Stimulated activated CD4-positive, alpha-beta T cell treated with anti-CD3 and anti-CD28 coated beads, Interleukin-2, amount 100 ng/mL, for 48 hours (primary cell): ENCODE measurements at regions not wholly inside any gene's neighbourhood (a gene's known extent, or its start where the extent isn't known, plus 50 kb on each side); places are given as distances from the start of the nearest gene placed in this dataset.

Experiments
- DNase-seq, 2 donors: peaks; one replicate each; pipeline ENCODE4 v3.0.0-alpha.2; 2020

DNA sequence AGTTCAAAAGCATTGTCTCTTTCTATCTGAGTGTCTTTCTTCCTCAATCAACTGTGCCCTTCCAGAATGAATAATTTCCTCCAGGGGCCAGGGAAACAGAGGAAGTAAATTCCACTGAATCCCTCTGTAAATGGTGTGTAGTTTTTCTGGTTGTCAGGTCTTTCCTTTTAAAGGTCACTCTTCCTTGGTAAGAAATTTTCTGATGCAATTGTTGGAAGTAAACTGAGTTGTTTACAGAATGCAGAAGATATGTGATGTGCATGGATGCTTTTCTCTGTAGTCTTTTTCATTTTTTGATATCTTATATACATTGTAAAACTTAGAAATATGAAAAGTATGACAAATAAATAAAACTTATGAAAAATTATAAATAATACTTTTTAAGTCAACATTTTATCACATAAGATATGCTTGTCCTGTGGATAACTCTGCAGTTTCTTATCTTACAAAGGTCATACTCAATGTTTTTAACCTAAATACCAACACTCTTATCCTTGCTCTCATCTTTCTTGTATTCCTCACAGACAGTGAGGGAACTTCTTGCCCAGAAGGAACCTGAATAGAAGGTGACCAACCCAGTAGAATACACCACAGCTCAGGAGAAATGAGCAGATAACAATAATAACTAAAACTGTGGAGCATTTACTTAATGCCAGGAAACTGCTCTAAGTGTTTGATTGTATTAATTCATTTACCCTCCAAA lies 234.5 kb downstream of the METTL4 start:
- no peak for DNase-seq

DNA sequence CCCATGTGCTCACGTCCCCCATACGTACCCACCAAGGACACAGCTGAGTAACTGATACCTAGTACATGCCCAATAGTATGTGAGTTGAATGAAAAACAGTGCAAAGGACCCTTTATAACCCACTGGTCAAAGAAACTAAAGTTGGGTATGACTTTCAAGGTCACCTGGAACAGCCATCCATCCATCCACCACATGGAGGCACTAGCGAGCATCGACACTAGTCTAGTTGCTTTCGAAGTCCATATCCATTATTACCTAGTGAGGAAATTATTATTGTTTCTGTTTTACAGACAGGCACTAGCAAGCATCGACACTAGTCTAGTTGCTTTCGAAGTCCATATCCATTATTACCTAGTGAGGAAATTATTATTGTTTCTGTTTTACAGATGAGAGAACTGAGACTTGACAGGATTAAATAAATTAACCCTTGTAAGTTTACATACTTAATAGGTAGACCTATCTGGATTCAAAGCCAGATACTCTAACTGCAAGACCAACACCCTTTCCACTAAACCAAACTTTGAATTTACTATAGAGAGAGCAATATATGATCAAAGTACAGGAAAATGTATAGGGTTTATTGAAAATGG lies 233.7 kb downstream of the METTL4 start:
- peak; percentile 17 to 56 for DNase-seq

DNA sequence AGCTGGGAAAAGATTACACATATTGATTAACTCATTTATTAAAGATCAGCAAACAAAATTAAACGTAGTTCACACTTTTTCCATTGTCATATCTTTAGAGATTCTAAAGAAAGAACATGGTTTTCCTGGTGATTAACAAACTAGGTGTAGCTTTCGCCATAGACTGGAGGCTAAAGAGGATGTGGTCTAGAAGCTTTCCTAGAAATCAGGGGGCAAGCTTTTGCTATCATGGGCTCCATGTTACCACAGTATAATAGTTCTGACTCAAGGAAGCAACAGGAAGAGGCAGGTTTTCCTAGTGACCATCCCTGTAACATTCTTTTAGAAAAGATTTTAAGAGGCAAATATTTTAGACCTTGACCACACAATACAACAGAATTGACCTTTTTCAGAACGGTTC lies 232.7 kb downstream of the METTL4 start:
- DNase-seq: no peak

DNA sequence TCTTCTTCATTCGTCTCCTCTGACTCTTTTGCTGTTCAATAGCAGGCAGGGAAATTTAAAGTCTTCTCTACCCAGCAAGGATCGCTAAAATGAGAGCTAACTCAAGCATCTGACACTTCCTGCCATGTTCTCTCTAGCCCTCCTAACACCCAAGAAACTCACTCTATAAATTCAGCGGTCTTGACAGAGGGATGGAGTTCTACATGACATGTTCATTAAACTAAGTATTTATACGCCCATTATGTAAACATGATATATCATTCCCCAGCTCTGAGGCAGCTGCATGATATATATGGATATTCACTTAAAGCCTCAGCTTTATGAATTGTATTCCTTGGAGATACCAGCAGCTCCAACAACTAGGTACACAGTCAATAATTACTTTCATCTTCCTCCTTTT lies 231.0 kb downstream of the METTL4 start:
- DNase-seq: no peak

DNA sequence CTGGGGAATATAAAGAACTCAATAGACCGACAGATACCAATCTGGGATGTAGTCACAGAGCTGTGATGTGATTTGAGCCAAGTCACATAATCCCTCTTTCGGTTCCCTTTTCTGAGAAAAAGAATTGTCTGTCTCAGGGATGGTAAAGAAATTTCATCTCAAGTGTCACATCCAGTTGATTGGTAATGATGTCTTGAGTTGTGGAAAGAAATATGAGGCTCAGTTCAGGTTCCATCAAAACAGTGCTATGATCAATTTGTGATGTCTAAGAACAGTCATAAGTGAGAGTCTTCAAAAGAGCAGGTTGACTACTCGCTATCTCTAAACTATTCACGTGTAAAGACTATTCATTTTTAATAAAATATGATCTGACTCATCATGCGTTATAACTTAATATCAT lies 223.3 kb downstream of the METTL4 start:
- no peak for DNase-seq

DNA sequence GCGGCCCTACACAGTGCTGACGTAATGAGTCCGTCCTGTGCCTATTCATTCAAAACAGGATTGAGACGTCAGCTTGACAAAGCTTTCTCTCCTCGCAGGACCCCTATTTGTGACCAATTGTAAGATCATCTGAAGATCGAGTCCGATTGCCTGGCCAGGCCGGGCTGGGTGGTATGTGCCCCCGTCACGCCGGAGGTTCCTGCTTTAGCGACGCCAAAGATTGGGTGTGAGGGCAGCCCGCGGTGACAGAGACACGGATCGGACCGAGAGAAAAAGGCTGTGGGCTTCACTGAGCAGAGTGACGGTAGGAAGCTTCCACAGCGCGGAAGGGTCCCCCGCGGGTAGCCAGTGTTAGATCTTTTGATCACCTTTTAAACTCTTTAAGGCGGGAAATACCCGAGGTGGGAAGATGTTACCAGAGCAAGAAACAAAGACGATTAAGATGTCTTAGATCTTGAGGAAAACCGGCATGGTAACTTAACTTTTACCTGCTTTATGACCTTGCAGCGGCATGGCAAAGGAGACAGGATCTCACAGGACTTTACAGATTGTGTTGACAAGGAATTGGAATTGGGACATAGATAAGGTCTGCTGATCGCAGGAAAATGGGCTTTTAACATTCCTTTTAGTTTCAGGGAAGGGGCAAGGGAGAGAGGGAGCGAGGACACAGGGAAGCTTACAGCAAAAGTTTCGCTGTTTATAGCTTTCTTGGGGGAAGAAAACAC lies 220.0 kb downstream of the METTL4 start:
- no peak for DNase-seq

DNA sequence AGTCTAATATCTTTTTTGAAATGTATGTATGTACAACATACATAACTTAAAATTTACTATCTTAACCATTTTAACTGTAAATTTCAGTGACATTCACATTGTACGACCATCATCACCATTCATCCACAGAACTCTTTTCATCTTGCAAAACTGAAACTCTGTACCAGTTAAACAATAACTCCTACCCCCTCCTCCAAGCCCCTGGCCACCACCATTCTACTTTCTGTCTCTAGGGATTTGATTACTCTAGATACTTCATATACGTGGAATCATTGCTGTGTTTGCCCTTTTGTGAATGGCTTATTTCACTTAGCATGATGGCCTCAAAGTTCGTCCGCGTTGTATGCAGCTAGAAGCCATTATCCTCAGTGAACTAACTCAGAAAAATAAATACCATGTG lies 217.0 kb downstream of the METTL4 start:
- DNase-seq: no peak

DNA sequence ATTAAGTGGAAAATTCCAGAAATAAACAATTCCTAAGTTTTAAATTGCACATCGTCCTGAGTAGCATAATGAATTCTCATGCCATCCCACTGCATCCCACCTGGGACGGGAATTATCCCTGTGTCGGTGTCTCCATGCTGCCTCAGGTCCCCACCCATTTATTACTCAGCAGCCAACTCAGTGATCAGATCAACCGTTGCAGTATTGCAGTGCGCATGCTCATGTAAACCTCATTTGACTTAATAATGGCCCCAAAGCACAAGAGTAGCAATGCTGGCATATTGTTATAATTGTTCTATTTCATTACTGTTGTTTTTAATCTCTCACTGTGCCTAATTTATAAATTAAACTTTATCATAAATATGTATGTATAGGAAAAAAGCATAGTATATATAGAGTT lies 214.4 kb downstream of the METTL4 start:
- no peak for DNase-seq

DNA sequence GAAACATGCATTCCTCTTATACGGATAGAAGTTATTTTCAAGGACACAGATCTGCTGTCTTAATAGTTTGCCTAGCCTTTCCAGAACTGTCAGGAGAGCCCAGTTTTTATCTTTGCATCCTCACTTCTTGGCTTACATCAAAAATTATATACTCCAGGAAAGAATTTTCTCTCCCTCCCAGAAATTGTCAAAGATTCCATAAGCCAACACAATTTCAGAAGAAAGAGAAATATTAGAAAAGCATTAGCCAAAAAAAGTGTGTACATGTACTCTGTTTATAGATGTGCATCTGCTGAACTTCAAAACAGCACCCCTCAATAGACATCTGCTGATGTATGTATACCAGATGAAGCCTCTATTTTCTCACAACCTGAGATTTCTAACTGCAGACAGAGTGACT lies 210.4 kb downstream of the METTL4 start:
- DNase-seq: no peak

DNA sequence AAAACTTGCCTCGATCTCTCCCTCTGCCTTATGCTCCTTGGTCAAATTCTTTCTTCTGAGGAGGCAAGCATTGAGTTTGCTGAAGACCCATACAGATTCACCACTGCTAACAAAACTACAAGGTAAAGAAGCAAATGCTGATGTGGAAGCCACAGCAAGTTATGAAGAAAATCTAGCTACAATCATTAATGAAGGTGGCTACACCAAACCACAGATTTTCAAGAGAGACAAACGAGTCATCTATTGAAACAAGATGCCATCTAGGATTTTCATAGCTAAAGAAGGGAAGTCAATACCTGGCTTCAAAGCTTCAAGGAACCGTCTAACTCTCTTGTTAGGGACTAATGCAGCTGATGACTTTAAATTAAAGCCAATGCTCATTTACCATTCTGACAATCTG lies 203.2 kb downstream of the METTL4 start:
- DNase-seq: no peak

DNA sequence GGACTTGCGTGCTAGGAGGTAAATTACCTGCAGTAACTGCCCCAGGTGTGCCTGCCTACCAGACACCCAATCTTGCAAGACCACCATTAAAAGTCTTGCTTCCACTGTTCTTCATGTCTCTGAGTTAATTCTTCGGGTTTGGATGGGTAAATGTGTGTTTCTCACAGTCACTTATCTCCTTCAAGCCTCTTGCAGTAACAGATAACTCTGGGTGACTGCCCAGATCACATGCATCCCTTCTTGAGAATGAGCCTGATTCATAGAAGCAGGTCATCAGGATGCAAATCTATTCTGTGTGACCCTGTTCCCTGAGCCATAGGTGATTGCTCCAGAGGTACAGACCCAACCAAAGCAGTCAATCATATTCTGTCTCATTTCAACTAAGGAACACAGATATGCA lies 194.6 kb downstream of the METTL4 start:
- DNase-seq: no peak

DNA sequence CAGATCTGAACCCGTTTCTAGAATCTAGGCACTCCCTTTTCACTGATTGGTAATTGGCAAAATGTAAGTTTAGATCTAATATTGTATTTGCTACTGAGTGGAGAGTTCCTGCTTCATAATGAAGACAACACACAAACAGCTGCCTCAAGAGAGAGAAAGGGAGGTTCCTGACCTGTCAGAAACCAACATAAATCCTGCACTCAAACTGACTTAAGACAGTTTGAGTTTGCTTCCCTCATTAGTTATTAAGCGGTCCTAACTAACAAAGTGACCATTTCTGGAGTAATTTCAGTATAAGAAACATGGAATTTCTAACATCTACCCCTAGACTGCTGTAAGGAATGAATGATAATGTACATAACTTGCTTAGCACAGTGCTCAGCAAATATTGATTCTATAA lies 191.2 kb downstream of the METTL4 start:
- DNase-seq: no peak

DNA sequence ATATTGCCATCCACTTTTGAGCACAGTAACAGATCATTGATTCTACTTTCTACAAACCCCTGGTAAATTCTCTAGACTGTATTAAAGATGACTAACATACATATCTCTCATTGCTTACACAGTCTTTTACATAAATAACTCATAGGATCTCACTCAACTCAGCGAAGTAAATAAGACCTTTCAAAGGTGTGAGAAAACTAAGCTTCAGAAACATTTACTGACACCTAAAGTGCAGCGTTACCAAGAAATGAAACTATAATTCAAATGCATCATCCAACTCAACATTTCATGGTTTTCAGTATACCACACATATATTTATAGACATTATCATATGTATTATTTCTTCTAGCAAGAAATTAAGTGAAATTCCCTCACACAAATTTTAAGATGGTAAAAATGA lies 189.8 kb downstream of the METTL4 start:
- no peak for DNase-seq

DNA sequence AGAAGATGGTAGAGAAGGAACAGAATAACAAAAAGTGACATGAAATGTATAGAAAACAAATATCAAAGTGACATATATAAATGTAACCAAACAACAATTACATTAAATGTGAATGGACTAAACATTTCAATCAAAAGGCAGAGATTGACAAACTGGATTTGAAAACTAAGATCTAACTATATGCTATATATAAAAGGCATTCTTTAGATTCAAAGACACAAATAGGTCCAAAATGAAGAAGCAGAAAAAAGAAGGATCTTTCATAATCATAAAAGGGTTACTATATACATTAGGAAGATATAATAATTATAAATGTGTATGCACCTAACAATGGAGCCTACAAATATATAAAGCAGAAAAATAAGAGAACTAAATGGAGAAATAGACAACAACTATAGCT lies 183.7 kb downstream of the METTL4 start:
- DNase-seq: no peak

DNA sequence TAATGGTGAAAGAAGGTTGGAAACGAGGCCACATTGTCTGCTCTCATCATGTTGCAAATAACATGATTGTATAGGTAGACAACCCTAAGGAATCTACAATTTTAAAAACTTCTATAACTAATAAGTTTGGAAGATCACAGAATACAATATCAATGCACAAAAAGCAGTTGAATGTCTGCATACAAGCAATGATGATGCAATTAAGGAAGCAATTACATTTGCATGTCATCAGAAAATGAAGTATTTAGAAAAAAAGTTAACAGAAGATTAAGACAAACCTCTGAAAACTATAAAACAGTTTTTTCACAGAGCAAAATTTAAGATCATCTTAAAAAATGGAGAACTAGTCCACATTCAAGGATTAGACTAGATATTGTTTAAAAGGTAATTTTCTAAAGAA lies 181.1 kb downstream of the METTL4 start:
- DNase-seq: no peak

DNA sequence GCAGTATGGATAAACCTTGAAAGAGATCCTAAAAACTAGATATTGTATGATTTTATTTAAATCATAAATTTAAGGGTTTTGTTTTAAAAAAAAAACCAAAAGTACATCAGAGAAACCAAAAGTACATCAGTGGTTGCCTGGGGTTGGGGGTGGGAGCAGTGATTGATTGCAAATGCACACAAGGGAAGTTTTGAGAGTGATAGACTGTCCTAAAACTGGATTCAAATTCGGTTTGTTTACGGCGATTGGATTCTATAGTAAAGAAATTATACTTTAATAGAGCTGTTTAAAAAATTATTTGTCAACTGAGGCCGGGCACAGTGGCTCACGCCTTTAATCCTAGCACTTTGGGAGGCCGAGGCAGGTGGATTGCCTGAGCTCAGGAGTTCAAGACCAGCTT lies 179.8 kb downstream of the METTL4 start:
- no peak for DNase-seq

DNA sequence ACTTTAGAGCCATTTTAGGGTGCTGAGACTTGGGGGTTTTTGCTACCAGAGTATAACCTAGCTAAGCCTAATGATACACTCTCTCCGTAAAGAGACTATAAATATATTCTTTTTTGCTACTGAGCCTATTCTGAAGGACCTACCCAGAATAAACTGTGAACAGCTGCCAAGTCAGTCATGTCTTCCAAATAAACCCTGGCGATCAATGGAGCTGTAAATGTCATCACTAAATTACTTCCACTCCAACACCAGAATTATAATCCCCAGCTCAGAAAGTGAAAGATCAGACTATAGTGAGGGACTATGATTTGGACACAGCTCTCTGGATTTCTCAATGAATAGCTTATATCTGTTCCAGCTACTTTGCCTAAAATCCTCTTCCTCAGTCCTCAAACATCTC lies 178.9 kb downstream of the METTL4 start:
- DNase-seq: no peak

DNA sequence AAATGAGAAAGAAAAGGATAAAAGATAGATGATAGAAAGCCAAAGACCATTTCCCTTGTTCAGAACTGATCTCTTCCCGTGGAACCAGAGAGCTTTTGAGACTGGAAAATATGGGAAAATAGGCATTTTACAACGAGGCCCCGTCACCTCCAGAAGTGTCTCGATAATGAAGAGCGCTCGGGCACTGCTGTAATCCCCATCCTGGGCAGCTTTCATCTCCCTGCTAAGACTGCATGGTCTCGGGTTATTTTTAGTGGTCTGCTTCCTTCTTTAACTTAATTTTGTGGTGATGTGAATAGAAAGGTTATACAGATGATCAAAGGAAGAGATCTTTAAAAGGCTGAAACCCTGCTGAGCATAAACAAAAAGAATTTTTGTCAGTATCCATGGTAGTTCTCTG lies 176.6 kb downstream of the METTL4 start:
- no peak for DNase-seq

DNA sequence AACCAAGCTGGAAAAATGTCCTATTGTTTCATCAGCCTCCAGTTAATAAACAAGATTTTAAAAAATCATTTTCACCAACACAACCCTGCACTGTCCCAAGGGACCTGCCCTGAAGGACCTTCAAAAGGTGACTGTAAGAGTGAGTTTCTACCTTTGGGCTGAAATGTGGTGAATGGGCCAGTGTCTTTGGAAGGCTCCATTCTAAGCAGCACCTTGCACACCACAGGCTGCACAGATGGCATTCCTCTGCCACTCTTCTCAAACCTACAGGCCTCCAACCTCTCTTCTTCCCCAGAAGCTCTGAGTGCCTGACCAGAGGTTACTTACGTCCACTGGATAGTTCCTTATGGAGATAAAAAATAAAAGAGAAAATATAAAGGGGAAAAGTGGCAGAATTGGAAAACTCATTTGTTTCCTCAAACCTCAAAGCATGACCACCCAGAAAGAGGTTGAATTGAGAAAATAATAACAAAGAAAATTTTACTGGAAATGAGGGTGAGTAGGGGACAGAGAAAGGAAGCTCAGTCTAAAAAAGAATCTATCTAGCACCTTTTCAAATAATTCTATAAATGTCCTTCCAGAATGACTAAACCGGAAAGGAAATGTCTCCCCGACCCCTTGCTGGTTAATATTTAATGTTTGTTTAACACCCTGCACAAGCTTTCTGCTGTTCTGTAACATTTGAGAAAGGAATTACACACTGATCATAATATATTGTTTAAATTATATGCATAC lies 175.7 kb downstream of the METTL4 start:
- DNase-seq: no peak

DNA sequence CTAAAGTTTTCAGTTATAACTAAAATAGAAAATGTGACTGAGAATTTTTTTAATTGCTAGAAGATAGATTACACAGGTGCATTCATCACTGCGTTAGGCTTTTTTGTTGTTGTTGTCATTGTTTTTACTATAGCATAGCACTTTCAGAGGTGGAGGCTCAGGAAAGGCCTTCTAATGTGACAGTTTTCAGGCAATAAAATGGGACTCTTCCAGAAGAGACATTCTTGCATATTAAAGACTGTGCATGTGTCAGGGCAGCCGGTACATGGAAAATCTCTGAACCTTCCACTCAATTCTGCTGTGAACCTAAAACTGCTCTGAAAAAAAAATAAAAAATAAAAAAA lies 175.2 kb downstream of the METTL4 start:
- DNase-seq: no peak

DNA sequence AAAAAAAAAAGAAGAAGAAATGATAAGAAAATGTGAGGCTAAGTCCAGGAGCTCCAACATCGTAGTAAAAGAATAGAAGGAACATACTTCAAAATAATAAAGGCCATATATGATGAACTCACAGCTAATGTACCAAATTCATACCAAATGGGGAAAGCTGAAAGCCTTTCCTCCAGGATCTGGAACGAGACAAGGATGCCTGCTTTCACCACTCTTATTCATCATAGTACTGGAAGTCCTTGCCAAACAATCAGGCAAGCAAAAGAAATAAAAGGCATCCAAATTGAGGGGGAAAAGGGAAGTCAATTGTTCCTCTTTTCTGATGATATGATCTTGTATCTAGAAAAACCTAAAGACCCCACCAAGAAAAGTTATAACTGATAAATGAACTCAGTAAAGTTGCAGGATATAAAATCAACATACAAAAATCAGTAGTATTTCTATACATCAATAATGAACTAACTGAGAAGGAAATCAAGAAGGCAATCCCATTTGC lies 170.6 kb downstream of the METTL4 start:
- DNase-seq: no peak

DNA sequence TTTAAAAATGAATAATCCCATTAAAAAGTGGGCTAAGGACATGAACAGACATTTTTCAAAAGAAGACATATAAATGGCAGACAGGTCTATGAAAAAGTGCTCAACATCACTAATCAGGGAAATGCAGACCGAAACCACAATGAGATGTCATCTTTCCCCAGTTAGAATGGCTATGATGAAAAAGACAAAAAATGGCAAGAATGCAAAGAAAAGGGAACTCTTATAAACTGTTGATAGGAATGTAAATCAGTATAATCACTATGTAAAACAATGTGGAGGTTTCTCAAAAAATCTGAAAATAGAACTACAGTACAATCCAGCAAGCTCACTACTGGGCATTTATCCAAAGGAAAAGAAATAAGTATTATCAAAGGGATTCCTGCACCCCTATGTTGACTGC lies 169.2 kb downstream of the METTL4 start:
- DNase-seq: no peak

DNA sequence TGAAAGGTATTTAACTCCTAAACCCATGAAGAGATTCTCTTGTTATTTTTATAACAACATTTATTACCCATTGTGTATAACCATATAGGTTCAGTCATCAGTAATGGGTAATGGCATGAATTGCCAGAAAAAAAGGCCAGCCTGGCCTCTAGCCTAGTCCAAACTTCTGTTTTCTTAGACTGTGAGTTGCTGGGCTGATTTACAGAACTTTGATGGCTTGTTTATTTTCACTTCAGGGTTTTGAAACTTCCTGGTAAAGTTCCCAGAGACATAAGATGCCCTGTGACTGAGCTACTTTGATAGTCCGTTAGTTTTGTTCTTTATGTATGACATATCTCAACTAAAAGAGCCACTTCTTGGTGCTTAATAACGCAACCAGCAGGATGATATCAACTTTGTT lies 164.8 kb downstream of the METTL4 start:
- no peak for DNase-seq

DNA sequence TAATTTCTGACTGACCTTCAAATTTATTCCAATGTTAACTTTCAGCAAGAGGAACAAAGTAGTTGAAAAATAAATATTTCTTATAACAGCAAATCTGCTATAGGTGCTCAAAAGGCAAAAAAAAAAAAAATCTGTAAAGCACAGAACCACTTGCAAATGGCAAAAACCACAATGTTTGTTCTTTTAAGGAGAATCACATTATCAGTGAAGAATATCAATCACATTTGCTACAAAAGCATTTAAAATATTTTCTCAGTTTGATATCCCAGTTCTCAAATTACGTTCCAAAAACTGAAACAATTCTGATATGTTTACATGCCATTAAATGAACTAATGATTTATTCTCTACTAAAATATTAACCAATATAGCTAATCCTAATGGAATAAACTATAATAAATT lies 163.3 kb downstream of the METTL4 start:
- DNase-seq: no peak
